WTC11 (cell line): ENCODE measurements at regions not wholly inside any gene's neighbourhood (a gene's known extent, or its start where the extent isn't known, plus 50 kb on each side); places are given as distances from the start of the nearest gene placed in this dataset.

Experiments used
- ATF2 ChIP-seq: sonication (generic); formaldehyde crosslinking; IDR thresholded peaks from 2 replicates; pipeline ENCODE4 v1.8.1; 2022; ENCODE audit warnings: low read depth, missing genetic modification reagents, borderline replicate concordance
- CREB1 ChIP-seq: sonication (generic); formaldehyde crosslinking; IDR thresholded peaks from 2 replicates; pipeline ENCODE4 v1.8.0; 2023; ENCODE audit warnings: mild to moderate bottlenecking, missing genetic modification reagents
- CREM ChIP-seq: sonication (generic); formaldehyde crosslinking; IDR thresholded peaks from 2 replicates; pipeline ENCODE4 v1.8.1; 2022; ENCODE audit warnings: mild to moderate bottlenecking, missing genetic modification reagents, moderate library complexity
- CTCF ChIP-seq: fragments of 200-600 bp; IDR thresholded peaks from 2 replicates; pipeline ENCODE4 v1.8.0; 2022; ENCODE audit warnings: antibody characterized with exemption
- E2F4 ChIP-seq: sonication (generic); formaldehyde crosslinking; IDR thresholded peaks from 2 replicates; pipeline ENCODE4 v1.8.1; 2022; ENCODE audit warnings: low read depth, mild to moderate bottlenecking, moderate library complexity, missing genetic modification reagents, borderline replicate concordance
- ESRRA ChIP-seq: sonication (generic); formaldehyde crosslinking; IDR thresholded peaks from 2 replicates; pipeline ENCODE4 v1.8.1; 2022; ENCODE audit warnings: mild to moderate bottlenecking, missing genetic modification reagents, borderline replicate concordance
- MAX ChIP-seq: sonication (generic); formaldehyde crosslinking; IDR thresholded peaks from 2 replicates; pipeline ENCODE4 v1.8.0; 2022; ENCODE audit warnings: mild to moderate bottlenecking, missing genetic modification reagents
- NR2C2 ChIP-seq: sonication (generic); formaldehyde crosslinking; IDR thresholded peaks from 2 replicates; pipeline ENCODE4 v1.8.0; 2022; ENCODE audit warnings: mild to moderate bottlenecking, missing genetic modification reagents
- RELA ChIP-seq: sonication (generic); formaldehyde crosslinking; IDR thresholded peaks from 2 replicates; pipeline ENCODE4 v1.8.1; 2022; ENCODE audit warnings: missing genetic modification reagents, mild to moderate bottlenecking, borderline replicate concordance
- TEAD1 ChIP-seq: sonication (generic); formaldehyde crosslinking; IDR thresholded peaks from 2 replicates; pipeline ENCODE4 v1.8.0; 2022; ENCODE audit warnings: mild to moderate bottlenecking, missing genetic modification reagents
- TEAD4 ChIP-seq: sonication (generic); formaldehyde crosslinking; IDR thresholded peaks from 2 replicates; pipeline ENCODE4 v1.8.0; 2022; ENCODE audit warnings: mild to moderate bottlenecking, missing genetic modification reagents
- TP53 ChIP-seq: sonication (generic); formaldehyde crosslinking; IDR thresholded peaks from 2 replicates; pipeline ENCODE4 v1.8.1; 2023; ENCODE audit warnings: mild to moderate bottlenecking, missing genetic modification reagents

GRCh38 chr3:84881288-84881687, 77.5 kb upstream of the CADM2 start:
- TF ChIP-seq ESRRA (no peak), CTCF (no peak), MAX (CRISPR knock-in tag) (no peak), TP53 (CRISPR knock-in tag) (no peak), CREB1 (no peak), CREM (CRISPR knock-in tag) (no peak), NR2C2 (CRISPR knock-in tag) (no peak), TEAD1 (no peak), RELA (CRISPR knock-in tag) (no peak), E2F4 (CRISPR knock-in tag) (no peak), ATF2 (no peak), TEAD4 (CRISPR knock-in tag) (no peak)
